Stimulated activated CD8-positive, alpha-beta memory T cell treated with anti-CD3 and anti-CD28 coated beads, Interleukin-12 subunit alpha, Interleukin-12 subunit beta, amount 100 ng/mL, for 24 hours (primary cell): ENCODE measurements at regions not wholly inside any gene's neighbourhood (a gene's known extent, or its start where the extent isn't known, plus 50 kb on each side); places are given as distances from the start of the nearest gene placed in this dataset.
"Not testable (repeated sequence)": the region's sequence is repeated elsewhere in the genome, so short reads cannot be mapped to it uniquely, and the experiment has no call there.

Experiments used
- DNase-seq: peaks from one replicate; pipeline ENCODE4 v3.0.0-alpha.2; 2020; ENCODE audit errors: extremely low read depth

- DNase-seq, result no peak
Observed at GRCh38 chr15:26126819-26127387, 263.8 kb upstream of the ATP10A start.

GRCh38 chr15:26126070-26126469 is 262.9 kb upstream of the ATP10A start:
- no peak for DNase-seq

- no peak for DNase-seq
Observed at GRCh38 chr15:26125664-26126063, 262.5 kb upstream of the ATP10A start.

- DNase-seq, result no peak
Observed at GRCh38 chr15:26119322-26119721, 256.2 kb upstream of the ATP10A start.

GRCh38 chr15:26115229-26115943 is 252.3 kb upstream of the ATP10A start:
- no peak for DNase-seq

GRCh38 chr15:26114128-26114527 is 251.0 kb upstream of the ATP10A start:
- DNase-seq, result not testable (repeated sequence)

GRCh38 chr15:26113296-26113695 is 250.2 kb upstream of the ATP10A start:
- DNase-seq, result no peak

GRCh38 chr15:26109203-26109602 is 246.1 kb upstream of the ATP10A start:
- DNase-seq, result no peak

GRCh38 chr15:26106556-26106955 is 243.4 kb upstream of the ATP10A start:
- no peak for DNase-seq

GRCh38 chr15:26103002-26103404 is 239.9 kb upstream of the ATP10A start:
- DNase-seq, result no peak

GRCh38 chr15:26102365-26102764 is 239.2 kb upstream of the ATP10A start:
- DNase-seq, result no peak

- DNase-seq, result no peak
Observed at GRCh38 chr15:26101443-26101842, 238.3 kb upstream of the ATP10A start.

- DNase-seq, result no peak
Observed at GRCh38 chr15:26098801-26099200, 235.7 kb upstream of the ATP10A start.

- DNase-seq, result no peak
Observed at GRCh38 chr15:26097216-26097615, 234.1 kb upstream of the ATP10A start.

GRCh38 chr15:26096581-26096980 is 233.5 kb upstream of the ATP10A start:
- no peak for DNase-seq

- DNase-seq, result no peak
Observed at GRCh38 chr15:26095710-26096330, 232.7 kb upstream of the ATP10A start.

- no peak for DNase-seq
Observed at GRCh38 chr15:26091184-26091583, 228.1 kb upstream of the ATP10A start.

- DNase-seq, result no peak
Observed at GRCh38 chr15:26087881-26088280, 224.8 kb upstream of the ATP10A start.

- no peak for DNase-seq
Observed at GRCh38 chr15:26087395-26087794, 224.3 kb upstream of the ATP10A start.

GRCh38 chr15:26084771-26085170 is 221.6 kb upstream of the ATP10A start:
- DNase-seq, result no peak

GRCh38 chr15:26083896-26084295 is 220.8 kb upstream of the ATP10A start:
- no peak for DNase-seq

- DNase-seq, result no peak
Observed at GRCh38 chr15:26083457-26083856, 220.3 kb upstream of the ATP10A start.
